GM23338 (cell line): ENCODE measurements at regions not wholly inside any gene's neighbourhood (a gene's known extent, or its start where the extent isn't known, plus 50 kb on each side); places are given as distances from the start of the nearest gene placed in this dataset.

Experiments used
- EZH2phosphoT487 ChIP-seq: fragments of 200-600 bp; sonication (generic); IDR thresholded peaks from one replicate; pipeline ENCODE4 v1.8.1; 2018; ENCODE audit warnings: antibody characterized with exemption; ENCODE audit not compliant: unreplicated experiment
- JUNB ChIP-seq: IDR thresholded peaks from one replicate; pipeline ENCODE4 v1.6.1; 2016; ENCODE audit warnings: antibody characterized with exemption; ENCODE audit not compliant: unreplicated experiment
- NANOG ChIP-seq: IDR thresholded peaks from 2 replicates; pipeline ENCODE4 v1.6.1; 2016; ENCODE audit warnings: antibody characterized with exemption, borderline replicate concordance
- REST ChIP-seq: IDR thresholded peaks from one replicate; pipeline ENCODE4 v1.6.1; 2018; ENCODE audit warnings: antibody characterized with exemption; ENCODE audit not compliant: unreplicated experiment
- ZNF462 ChIP-seq: fragments of 250-450 bp; sonication (Bioruptor Pico); IDR thresholded peaks from 2 replicates; pipeline ENCODE4 v1.5.0; 2020; ENCODE audit warnings: mild to moderate bottlenecking, moderate library complexity

- TF ChIP-seq ZNF462 (CRISPR knock-in tag) = no peak
- TF ChIP-seq EZH2phosphoT487 = no peak
- no peak for TF ChIP-seq NANOG
- no peak for TF ChIP-seq JUNB
- TF ChIP-seq REST = no peak
Observed at GRCh38 chr5:175021841-175022625, 297.7 kb downstream of the MSX2 start (continued).
